Tibial nerve (tissue), 4 donors: ENCODE measurements at regions not wholly inside any gene's neighbourhood (a gene's known extent, or its start where the extent isn't known, plus 50 kb on each side); places are given as distances from the start of the nearest gene placed in this dataset.

Experiments
- DNase-seq, 2 donors: peaks; one replicate each; pipeline ENCODE4 v3.0.0-alpha.2; 2019; ENCODE audit warnings: low spot score in 2 of 2
- H3K27ac ChIP-seq, 4 donors: fragments of 200-600 bp; sonication (generic) in 3 of 4; one replicate each; pipeline ENCODE4 v1.5.1; 2017 to 2019; ENCODE audit warnings: mild to moderate bottlenecking in 1 of 4
- H3K27me3 ChIP-seq, 2 donors: fragments of 200-600 bp; sonication (generic) in 1 of 2; one replicate each; pipeline versions ENCODE4 v1.5.1 to v1.6.0; 2017 to 2019
- H3K36me3 ChIP-seq, 3 donors: fragments of 200-600 bp; sonication (generic); one replicate each; pipeline ENCODE4 v1.5.1; 2018 to 2019
- H3K4me1 ChIP-seq, 4 donors: fragments of 200-600 bp; sonication (generic) in 3 of 4; one replicate each; pipeline ENCODE4 v1.5.1; 2017 to 2019
- H3K4me3 ChIP-seq, 4 donors: fragments of 200-600 bp; sonication (generic) in 3 of 4; one replicate each; pipeline ENCODE4 v1.5.1; 2017 to 2019; ENCODE audit warnings: mild to moderate bottlenecking in 1 of 4, moderate library complexity in 1 of 4
- H3K9me3 ChIP-seq, 4 donors: fragments of 200-600 bp; sonication (generic) in 3 of 4; one replicate each; pipeline ENCODE4 v1.5.1; 2017 to 2019
- CTCF ChIP-seq, 5 experiments: fragments of 200-600 bp in 3 of 5; fragments of 450-650 bp in 2 of 5; sonication (generic) in 3 of 5; IDR thresholded peaks; one replicate each; pipeline ENCODE4 v1.5.1; 2016 to 2019; ENCODE audit warnings: antibody characterized with exemption in 5 of 5, mild to moderate bottlenecking in 3 of 5, moderate library complexity in 2 of 5
- EP300 ChIP-seq, 2 donors: sonication (generic); formaldehyde crosslinking; IDR thresholded peaks; one replicate each; pipeline ENCODE4 v1.6.1; 2017; ENCODE audit warnings: antibody characterized with exemption in 2 of 2, mild to moderate bottlenecking in 1 of 2
- POLR2A ChIP-seq, 2 donors: fragments of 450-650 bp; IDR thresholded peaks; one replicate each; pipeline ENCODE4 v1.6.1; 2017; ENCODE audit warnings: antibody characterized with exemption in 2 of 2, mild to moderate bottlenecking in 2 of 2, moderate library complexity in 2 of 2
- WGBS, 2 donors: methylation state at CpG; one replicate each; pipeline ENCODE4 v1.1.5; 2018; 5-methylcytosine and 5-hydroxymethylcytosine counted together

DNA sequence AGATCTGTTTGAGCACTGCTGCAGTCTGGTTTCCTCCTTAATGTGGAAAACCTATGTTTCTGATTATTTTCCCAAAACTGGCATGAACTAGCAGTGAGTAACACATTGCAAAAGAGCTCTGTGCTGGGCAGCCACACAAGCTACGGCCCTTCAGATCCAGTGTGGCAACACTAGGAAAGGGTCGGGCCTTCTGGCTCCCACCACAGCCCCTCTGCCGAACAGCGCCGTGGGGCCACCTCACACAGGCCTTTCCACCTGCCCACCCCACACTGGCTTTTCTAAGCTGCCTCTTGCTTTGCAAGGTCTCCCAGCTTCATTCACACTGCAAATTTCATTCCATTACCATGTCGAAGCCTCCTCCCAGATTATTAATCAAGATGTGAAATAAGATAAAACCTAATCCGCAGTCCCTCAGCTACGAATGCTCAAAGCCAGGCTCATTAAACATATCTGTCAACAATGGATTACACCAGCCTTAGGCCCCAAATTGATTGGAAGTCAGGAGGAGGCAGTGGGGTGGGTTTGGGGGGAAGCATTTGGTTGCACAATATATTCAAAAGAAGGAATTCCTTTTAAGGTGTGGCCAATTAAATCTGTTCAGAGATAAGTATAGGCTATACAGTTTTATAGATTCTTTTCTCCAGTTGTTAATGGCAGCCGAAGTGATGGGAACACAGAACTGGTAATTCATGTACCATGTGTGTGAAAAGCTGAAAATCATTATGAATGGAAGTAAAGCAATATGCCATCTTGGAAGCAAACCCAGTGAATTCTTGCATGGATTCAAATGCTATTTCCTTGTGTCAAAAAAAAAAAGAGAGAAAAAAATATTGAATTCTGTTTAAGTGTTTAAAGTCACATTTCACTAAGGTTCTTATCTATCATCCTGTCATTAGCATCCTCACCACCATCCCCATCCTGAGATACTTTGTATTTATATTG lies 223.7 kb downstream of the MTERF1 start:
- Histone ChIP-seq H3K27me3 (no peaks in the 10 kb centered on the region), H3K4me3 (no peak overlapping the region), H3K27ac (peak overlapping the region in 2 of 4 donors; percentile 11 to 60), H3K9me3 (no peaks in the 10 kb centered on the region), H3K36me3 (no peaks in the 10 kb centered on the region), H3K4me1 (peaks cover 0 to 6% (median 0%) of the 10 kb centered on the region in 4 donors)
- 74 to 81% methylated on average over 9 of the region's 9 CpGs for WGBS, 2 donors
- peak in 1 of 2 donors; percentile 12 for DNase-seq
- TF ChIP-seq EP300 (IDR thresholded peaks at IDR 0.05) (peak in 1 of 2 donors; percentile 15), POLR2A (IDR thresholded peaks at IDR 0.05) (no peak), CTCF (IDR thresholded peaks at IDR 0.05) (no peak)

GRCh38 chr7:91657483-91658071 lies 222.9 kb downstream of the MTERF1 start:
- Histone ChIP-seq H3K9me3 (no peaks in the 10 kb centered on the region), H3K36me3 (no peaks in the 10 kb centered on the region), H3K4me3 (no peak overlapping the region), H3K27ac (peak overlapping the region in 1 of 4 donors; percentile 60), H3K27me3 (no peaks in the 10 kb centered on the region), H3K4me1 (peaks cover 0 to 6% (median 0%) of the 10 kb centered on the region in 4 donors)
- no peak for DNase-seq
- TF ChIP-seq POLR2A (IDR thresholded peaks at IDR 0.05) (no peak), CTCF (IDR thresholded peaks at IDR 0.05) (no peak), EP300 (IDR thresholded peaks at IDR 0.05) (no peak)
- WGBS, 2 donors = 42 to 50% methylated on average over 3 of the region's 3 CpGs

GRCh38 chr7:91659096-91659495 lies 221.4 kb downstream of the MTERF1 start:
- no peak overlapping the region for H3K27ac ChIP-seq
- H3K9me3 ChIP-seq = no peaks in the 10 kb centered on the region
- no peaks in the 10 kb centered on the region for H3K4me1 ChIP-seq
- H3K36me3 ChIP-seq = no peaks in the 10 kb centered on the region
- TF ChIP-seq POLR2A (IDR thresholded peaks at IDR 0.05) = no peak
- no peak for TF ChIP-seq CTCF (IDR thresholded peaks at IDR 0.05)
- no peak for TF ChIP-seq EP300 (IDR thresholded peaks at IDR 0.05)
- H3K27me3 ChIP-seq = no peaks in the 10 kb centered on the region
- WGBS, 2 donors = 80 to 83% methylated on average over 5 of the region's 5 CpGs
- H3K4me3 ChIP-seq = no peak overlapping the region
- no peak for DNase-seq

GRCh38 chr7:91660734-91661356 lies 219.7 kb downstream of the MTERF1 start:
- Histone ChIP-seq H3K27me3 (no peaks in the 10 kb centered on the region), H3K36me3 (no peaks in the 10 kb centered on the region), H3K4me3 (no peak overlapping the region), H3K9me3 (no peaks in the 10 kb centered on the region), H3K4me1 (no peaks in the 10 kb centered on the region), H3K27ac (no peak overlapping the region)
- no peak for TF ChIP-seq POLR2A (IDR thresholded peaks at IDR 0.05)
- no peak for TF ChIP-seq CTCF (IDR thresholded peaks at IDR 0.05)
- no peak for TF ChIP-seq EP300 (IDR thresholded peaks at IDR 0.05)
- DNase-seq = no peak

DNA sequence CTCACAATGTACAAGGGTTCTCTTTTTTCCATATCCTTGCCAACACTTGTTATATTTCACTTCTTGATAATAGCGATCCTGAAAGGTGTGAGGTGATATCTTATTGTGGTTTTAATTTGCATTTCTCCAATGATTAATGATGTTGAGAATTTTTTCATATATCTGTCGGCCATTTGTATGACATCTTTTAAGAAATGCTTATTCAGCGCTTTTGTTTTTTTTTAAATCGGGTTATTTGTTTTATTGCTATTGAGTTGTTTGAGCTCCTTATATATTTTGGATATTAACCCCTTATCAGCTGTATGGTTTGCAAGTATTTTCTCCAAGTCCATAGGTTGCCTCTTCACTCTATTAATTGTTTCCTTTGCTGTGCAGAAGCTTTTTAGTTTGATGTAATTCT lies 218.8 kb downstream of the MTERF1 start:
- H3K9me3 ChIP-seq = no peaks in the 10 kb centered on the region
- TF ChIP-seq POLR2A (IDR thresholded peaks at IDR 0.05) (no peak), EP300 (IDR thresholded peaks at IDR 0.05) (no peak), CTCF (IDR thresholded peaks at IDR 0.05) (no peak)
- no peaks in the 10 kb centered on the region for H3K4me1 ChIP-seq
- DNase-seq = no peak
- H3K4me3 ChIP-seq = no peak overlapping the region
- no peak overlapping the region for H3K27ac ChIP-seq
- no peaks in the 10 kb centered on the region for H3K27me3 ChIP-seq
- 85 to 86% methylated on average over 4 of the region's 4 CpGs for WGBS, 2 donors
- H3K36me3 ChIP-seq = no peaks in the 10 kb centered on the region
